ENCODE measurements at regions not wholly inside any gene's neighbourhood (a gene's known extent, or its start where the extent isn't known, plus 50 kb on each side); places are given as distances from the start of the nearest gene placed in this dataset.

GRCh38 chr5:141790630-141791029, 87.6 kb downstream of the PCDH1 start:
- DNase-seq (ENCODE audit: low read depth, low spot score), result no peak
- TF ChIP-seq, protein P1, sequence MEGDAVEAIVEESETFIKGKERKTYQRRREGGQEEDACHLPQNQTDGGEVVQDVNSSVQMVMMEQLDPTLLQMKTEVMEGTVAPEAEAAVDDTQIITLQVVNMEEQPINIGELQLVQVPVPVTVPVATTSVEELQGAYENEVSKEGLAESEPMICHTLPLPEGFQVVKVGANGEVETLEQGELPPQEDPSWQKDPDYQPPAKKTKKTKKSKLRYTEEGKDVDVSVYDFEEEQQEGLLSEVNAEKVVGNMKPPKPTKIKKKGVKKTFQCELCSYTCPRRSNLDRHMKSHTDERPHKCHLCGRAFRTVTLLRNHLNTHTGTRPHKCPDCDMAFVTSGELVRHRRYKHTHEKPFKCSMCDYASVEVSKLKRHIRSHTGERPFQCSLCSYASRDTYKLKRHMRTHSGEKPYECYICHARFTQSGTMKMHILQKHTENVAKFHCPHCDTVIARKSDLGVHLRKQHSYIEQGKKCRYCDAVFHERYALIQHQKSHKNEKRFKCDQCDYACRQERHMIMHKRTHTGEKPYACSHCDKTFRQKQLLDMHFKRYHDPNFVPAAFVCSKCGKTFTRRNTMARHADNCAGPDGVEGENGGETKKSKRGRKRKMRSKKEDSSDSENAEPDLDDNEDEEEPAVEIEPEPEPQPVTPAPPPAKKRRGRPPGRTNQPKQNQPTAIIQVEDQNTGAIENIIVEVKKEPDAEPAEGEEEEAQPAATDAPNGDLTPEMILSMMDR (IDR thresholded peaks at IDR 0.05; ENCODE audit: low read depth, low read length), result no peak
- no peak overlapping the region for H3K4me3 ChIP-seq (ENCODE audit: low read depth, low read length)
- in situ Hi-C loops (cut with HindIII; ENCODE audit: low sequenced_read_pairs), result no loop called here

- H3K4me3 ChIP-seq (ENCODE audit: low read depth, low read length), result no peak overlapping the region
- DNase-seq (ENCODE audit: low read depth, low spot score), result no peak
- in situ Hi-C loops (cut with HindIII; ENCODE audit: low sequenced_read_pairs), result no loop called here
- TF ChIP-seq, protein P1 (IDR thresholded peaks at IDR 0.05; ENCODE audit: low read depth, low read length), result no peak
These were observed 88.9 kb downstream of the PCDH1 start for GRCh38 chr5:141789330-141789729.

DNA sequence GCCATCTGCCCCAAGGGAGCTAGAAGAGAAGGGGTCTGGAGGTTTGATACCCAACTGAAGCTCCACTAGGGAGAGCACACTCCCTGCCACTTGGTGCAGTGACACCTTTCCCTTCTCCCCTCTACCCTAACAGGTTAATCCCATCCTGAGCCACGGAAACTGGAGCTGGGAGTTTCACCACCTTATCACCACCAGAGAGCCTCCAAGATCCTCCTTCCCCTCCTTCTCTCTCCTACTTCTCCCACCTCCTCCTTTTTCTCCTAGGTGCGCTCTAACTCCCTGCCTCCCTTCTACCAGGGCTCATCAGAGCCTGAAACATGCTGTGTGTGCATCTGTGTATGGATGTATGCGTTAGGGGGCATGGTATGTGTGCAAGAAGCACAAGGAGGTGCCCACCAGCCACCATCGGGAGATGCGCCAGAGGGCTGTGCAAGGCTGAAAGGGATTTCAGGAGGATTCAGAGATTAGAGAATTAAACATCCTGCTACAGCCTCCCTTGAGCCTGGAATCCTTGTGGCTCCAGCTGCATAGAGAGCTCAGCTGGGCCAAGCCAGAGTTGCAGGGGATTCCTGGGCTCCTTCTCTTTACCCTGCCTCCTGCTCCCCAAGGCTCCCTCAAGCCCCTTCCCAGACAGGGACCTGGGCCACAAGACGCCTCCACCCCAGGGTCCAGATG, 89.8 kb downstream of the PCDH1 start:
- TF ChIP-seq, protein P1 (IDR thresholded peaks at IDR 0.05; ENCODE audit: low read depth, low read length), result no peak
- in situ Hi-C loops (cut with HindIII; ENCODE audit: low sequenced_read_pairs), result no loop called here
- H3K4me3 ChIP-seq (ENCODE audit: low read depth, low read length), result no peak overlapping the region
- DNase-seq (ENCODE audit: low read depth, low spot score), result no peak

GRCh38 chr5:141787376-141787775, 90.8 kb downstream of the PCDH1 start:
- TF ChIP-seq, protein P1 (IDR thresholded peaks at IDR 0.05; ENCODE audit: low read depth, low read length), result no peak
- in situ Hi-C loops (cut with HindIII; ENCODE audit: low sequenced_read_pairs), result no loop called here
- DNase-seq (ENCODE audit: low read depth, low spot score), result no peak
- no peak overlapping the region for H3K4me3 ChIP-seq (ENCODE audit: low read depth, low read length)

GRCh38 chr5:141786700-141787099, 91.5 kb downstream of the PCDH1 start:
- no peak overlapping the region for H3K4me3 ChIP-seq (ENCODE audit: low read depth, low read length)
- in situ Hi-C loops (cut with HindIII; ENCODE audit: low sequenced_read_pairs), result no loop called here
- TF ChIP-seq, protein P1 (IDR thresholded peaks at IDR 0.05; ENCODE audit: low read depth, low read length), result no peak
- DNase-seq (ENCODE audit: low read depth, low spot score), result no peak

DNA sequence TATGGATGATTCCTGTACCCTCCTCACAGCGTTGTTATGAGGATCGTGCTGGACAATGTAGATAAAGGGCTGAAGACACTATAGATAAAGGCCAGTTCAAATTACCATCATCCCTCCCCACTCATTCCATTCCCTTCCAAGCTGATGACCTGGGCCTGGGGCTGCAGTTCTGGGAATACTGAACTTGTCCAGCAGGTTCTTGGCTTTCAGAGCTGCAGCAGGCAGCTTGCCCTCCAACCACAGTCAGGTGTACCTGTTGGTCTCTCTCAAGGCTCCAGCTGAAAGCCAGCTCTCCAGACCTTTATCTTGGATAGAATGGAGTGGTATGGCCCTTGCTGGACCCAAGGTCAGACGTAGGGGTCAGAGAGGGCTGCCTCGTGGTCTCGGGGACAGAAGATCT, 92.5 kb downstream of the PCDH1 start:
- in situ Hi-C loops (cut with HindIII; ENCODE audit: low sequenced_read_pairs), result no loop called here
- TF ChIP-seq, protein P1 (IDR thresholded peaks at IDR 0.05; ENCODE audit: low read depth, low read length), result no peak
- H3K4me3 ChIP-seq (ENCODE audit: low read depth, low read length), result no peak overlapping the region
- DNase-seq (ENCODE audit: low read depth, low spot score), result no peak

Measured in astrocyte of the spinal cord (primary cell).